BJ (cell line): ENCODE measurements at regions not wholly inside any gene's neighbourhood (a gene's known extent, or its start where the extent isn't known, plus 50 kb on each side); places are given as distances from the start of the nearest gene placed in this dataset.

Experiments used
- CTCF ChIA-PET: fragments of 350-600 bp; formaldehyde crosslinking; extraction: SDS; loops from one replicate; lab custom pipeline; 2021; ENCODE audit warnings: antibody characterized with exemption, inconsistent platforms; lab: Yijun Ruan, JAX
- POLR2A ChIA-PET: fragments of 300-600 bp; sonication (Branson Sonifier 250); formaldehyde crosslinking; extraction: SDS; loops from one replicate; lab custom pipeline; 2021; ENCODE audit warnings: antibody characterized with exemption; lab: Charles Lee
- DNase-seq: peaks from one replicate; pipeline ENCODE4 v3.0.0-alpha.2; 2011; ENCODE audit warnings: low read depth
- H3K27me3 ChIP-seq: 2 replicates; pipeline ENCODE4 v1.6.0; 2011; ENCODE audit warnings: low read length; ENCODE audit not compliant: control insufficient read depth, insufficient read depth
- H3K36me3 ChIP-seq: 2 replicates; pipeline ENCODE4 v1.5.1; 2011; ENCODE audit warnings: low read length; ENCODE audit not compliant: control insufficient read depth, insufficient read depth
- H3K4me3 ChIP-seq: 2 replicates; pipeline ENCODE4 v1.5.1; 2011; ENCODE audit warnings: low read depth, mild to moderate bottlenecking, control low read depth, low read length
- TF ChIP-seq, protein P1 (sequence below): IDR thresholded peaks from 2 replicates; pipeline ENCODE4 v1.5.1; 2011; ENCODE audit warnings: low read depth, mild to moderate bottlenecking, control low read depth, inconsistent platforms, low read length, moderate library complexity; ENCODE audit not compliant: insufficient read depth

DNA sequence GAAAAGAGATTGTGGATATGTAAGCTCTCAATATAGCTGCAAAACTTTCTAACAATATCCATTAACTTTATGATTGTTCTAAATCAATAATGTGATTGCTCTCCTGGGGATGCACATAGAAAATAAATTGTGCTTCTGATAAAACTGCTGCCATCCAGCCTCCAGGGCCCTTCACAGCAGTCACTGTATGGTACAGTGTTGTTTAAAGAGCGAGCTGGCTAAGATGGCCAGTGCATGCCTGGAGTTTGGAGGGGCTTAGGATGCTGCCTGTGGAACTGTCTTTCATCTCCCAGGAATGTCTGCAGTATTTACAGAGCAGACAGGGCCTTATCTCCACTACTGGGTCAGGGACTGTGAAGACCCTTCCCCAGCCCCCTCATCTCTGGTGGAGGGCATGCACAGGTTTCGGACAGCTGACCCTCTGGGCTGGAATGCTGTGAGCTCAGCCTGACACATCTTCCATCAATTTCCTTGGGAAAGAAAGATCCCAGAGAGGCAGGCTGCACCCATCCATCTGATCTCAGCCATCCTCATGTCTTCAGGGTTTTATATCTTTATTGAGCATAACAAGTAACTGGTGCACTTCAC is 137.0 kb downstream of the PLPP3 start:
- no peak for DNase-seq
- CTCF ChIA-PET, result no interaction called here
- Histone ChIP-seq H3K36me3 (no peaks in the 10 kb centered on the region), H3K4me3 (no peak overlapping the region), H3K27me3 (no peaks in the 10 kb centered on the region)
- TF ChIP-seq, protein P1, sequence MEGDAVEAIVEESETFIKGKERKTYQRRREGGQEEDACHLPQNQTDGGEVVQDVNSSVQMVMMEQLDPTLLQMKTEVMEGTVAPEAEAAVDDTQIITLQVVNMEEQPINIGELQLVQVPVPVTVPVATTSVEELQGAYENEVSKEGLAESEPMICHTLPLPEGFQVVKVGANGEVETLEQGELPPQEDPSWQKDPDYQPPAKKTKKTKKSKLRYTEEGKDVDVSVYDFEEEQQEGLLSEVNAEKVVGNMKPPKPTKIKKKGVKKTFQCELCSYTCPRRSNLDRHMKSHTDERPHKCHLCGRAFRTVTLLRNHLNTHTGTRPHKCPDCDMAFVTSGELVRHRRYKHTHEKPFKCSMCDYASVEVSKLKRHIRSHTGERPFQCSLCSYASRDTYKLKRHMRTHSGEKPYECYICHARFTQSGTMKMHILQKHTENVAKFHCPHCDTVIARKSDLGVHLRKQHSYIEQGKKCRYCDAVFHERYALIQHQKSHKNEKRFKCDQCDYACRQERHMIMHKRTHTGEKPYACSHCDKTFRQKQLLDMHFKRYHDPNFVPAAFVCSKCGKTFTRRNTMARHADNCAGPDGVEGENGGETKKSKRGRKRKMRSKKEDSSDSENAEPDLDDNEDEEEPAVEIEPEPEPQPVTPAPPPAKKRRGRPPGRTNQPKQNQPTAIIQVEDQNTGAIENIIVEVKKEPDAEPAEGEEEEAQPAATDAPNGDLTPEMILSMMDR, result no peak
- POLR2A ChIA-PET, result no interaction called here

DNA sequence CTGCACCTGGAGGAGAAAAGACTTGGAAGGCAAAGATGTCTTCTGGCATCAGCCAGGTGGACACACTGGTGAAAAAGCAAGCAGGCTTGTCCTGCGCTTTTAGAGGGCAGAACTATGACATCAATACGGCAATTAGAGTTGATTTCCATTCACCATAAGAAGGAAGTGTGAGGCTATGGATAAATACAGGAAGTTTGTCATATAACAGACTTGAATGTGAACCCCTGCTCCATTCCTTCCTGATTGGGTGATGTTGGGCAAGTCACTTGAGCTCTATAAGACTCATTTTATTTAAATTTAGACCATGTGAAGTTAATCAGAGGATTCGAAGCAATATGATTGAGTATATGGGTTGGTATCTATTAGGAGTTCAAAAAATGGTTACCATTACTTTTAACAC is 137.8 kb downstream of the PLPP3 start:
- CTCF ChIA-PET, result no interaction called here

DNA sequence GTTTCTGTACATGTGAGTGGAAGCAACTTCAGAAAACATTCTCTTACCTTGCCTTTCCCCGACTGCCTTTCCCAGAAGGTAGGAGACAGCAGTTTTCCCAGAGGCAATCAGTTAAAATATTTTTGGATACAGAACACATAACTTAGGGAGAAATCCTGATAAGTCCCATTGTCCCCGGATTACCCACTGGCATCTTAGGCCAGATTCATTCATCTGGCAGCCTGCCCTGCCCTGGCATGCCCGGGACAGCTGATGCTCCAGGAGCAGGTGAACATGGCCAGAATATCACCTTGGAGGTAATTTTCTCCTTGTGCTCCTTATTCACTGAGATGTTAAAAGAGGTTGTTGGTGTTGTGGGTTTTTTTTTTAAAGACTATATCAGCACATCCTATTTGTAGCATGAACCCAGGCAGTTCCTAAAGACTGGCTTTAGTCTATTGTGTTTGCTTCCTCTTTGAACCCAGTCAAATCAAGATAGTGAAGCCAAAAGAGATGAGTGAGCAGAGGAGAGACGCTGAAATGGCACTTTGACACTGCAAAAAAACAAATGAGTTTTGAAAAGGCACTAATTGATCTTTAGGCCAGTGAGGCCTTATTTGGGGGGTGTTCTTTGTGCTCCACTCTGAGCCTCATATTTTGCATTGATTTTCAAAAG is 139.6 kb downstream of the PLPP3 start:
- POLR2A ChIA-PET, result no interaction called here
- no peak overlapping the region for H3K4me3 ChIP-seq
- no peak for DNase-seq
- CTCF ChIA-PET, result no interaction called here
- no peaks in the 10 kb centered on the region for H3K27me3 ChIP-seq
- TF ChIP-seq, protein P1, result no peak
- H3K36me3 ChIP-seq, result no peaks in the 10 kb centered on the region

More for the DNA sequence above, 137.8 kb downstream of the PLPP3 start:
- no peaks in the 10 kb centered on the region for H3K36me3 ChIP-seq
- no peak overlapping the region for H3K4me3 ChIP-seq
- DNase-seq, result no peak
- no peaks in the 10 kb centered on the region for H3K27me3 ChIP-seq
- POLR2A ChIA-PET, result no interaction called here
- TF ChIP-seq, protein P1, result no peak

DNA sequence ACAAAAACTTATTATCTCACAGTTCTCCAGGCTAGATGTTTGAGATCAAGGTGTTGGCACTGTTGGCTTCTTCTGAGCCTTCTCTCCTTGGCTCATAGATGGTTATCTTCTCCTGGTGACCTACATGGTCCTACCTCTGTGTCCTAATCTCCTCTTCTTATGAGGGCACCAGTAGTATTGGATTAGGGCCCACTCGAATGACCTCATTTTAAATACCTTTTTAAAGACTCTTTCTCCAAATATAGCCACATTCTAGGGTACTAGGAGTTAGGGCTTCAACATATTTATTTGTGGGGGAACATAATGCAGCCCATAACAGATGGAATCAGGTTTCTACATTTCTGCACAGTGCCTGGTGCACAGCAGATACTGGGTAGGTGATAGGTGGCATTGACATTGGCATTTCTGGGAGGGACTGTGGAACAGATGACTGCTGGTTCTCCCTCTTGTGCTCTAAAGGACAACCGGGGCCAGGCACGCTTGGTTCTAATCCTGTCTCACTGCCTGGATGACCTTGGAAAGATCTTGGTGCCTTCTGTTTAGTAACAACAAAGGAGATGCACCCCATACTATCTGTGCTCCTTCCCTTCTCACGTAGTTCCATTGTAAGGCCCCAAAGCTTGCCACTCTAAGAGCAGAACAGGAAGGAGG is 140.3 kb downstream of the PLPP3 start:
- TF ChIP-seq, protein P1, result no peak
- CTCF ChIA-PET, result no interaction called here
- no peak overlapping the region for H3K4me3 ChIP-seq
- H3K36me3 ChIP-seq, result no peaks in the 10 kb centered on the region
- no peaks in the 10 kb centered on the region for H3K27me3 ChIP-seq
- POLR2A ChIA-PET, result no interaction called here
- no peak for DNase-seq

DNA sequence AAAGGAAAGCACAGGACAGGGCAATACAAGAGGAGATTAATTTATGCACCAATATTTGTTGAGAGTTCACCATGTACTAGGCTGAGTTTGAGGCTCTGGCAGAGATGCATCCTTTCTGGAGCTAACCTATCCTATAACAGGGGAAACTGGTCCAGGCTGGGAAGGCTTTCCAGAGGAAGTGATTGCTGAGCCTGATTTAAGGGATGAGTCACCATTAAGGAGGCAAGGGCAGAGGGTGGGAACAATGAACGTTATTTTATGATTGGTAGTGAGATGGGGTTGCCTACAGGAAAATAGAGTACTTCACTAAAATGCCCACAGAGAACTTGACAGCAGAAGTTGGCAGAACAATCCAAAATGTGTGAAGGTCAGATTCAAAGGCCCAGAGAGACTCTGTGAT is 141.4 kb downstream of the PLPP3 start:
- H3K36me3 ChIP-seq, result no peaks in the 10 kb centered on the region
- TF ChIP-seq, protein P1, result no peak
- DNase-seq, result no peak
- CTCF ChIA-PET, result interaction anchor here (1.0 kb wide), 1 partner anchor 246 kb away, joined by 3 read pairs; no protein-coding TSS in a partner anchor
- H3K27me3 ChIP-seq, result no peaks in the 10 kb centered on the region
- no peak overlapping the region for H3K4me3 ChIP-seq
- POLR2A ChIA-PET, result no interaction called here
